HCT116 (cell line): ENCODE measurements at regions not wholly inside any gene's neighbourhood (a gene's known extent, or its start where the extent isn't known, plus 50 kb on each side); places are given as distances from the start of the nearest gene placed in this dataset.

Experiments used
- RAD21 ChIP-seq: IDR thresholded peaks from 2 replicates; pipeline ENCODE4 v1.6.1; 2012; ENCODE audit warnings: low read depth, mild to moderate bottlenecking
- TF ChIP-seq, protein P1 (sequence below), 3 experiments: fragments of 200-600 bp in 1 of 3; sonication (generic) in 1 of 3; IDR thresholded peaks in 2 of 3; conservative IDR thresholded peaks in 1 of 3; 2 replicates each; pipeline ENCODE4 v1.5.1; 2012 to 2017; ENCODE audit warnings: low read depth in 2 of 3, low read length in 2 of 3, antibody characterized with exemption in 1 of 3, borderline replicate concordance in 1 of 3, control low read depth in 1 of 3, mild to moderate bottlenecking in 1 of 3, mixed read lengths in 1 of 3, mixed run types in 1 of 3, moderate library complexity in 1 of 3; ENCODE audit not compliant: insufficient read depth in 1 of 3

DNA sequence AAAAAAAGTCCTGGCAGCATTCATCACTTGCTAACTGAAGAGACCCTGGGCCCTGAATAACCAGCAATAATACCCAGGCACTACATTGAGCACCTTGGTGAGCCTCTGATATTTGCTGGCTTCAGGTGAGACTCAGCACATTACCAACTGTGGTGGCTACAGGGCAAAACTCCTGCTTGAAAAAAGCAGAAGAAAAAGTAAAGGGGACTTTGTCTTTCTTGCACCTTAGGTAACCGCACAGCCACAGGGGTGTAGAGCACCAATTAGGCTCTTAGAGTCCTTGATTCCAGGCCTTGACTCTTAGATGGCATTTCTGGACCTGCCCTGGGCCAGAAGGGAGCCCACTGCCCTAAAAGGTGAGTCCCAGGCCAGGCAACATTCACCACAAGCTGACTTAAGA lies 269.5 kb downstream of the AUH start:
- no peak for TF ChIP-seq RAD21
- TF ChIP-seq, protein P1, sequence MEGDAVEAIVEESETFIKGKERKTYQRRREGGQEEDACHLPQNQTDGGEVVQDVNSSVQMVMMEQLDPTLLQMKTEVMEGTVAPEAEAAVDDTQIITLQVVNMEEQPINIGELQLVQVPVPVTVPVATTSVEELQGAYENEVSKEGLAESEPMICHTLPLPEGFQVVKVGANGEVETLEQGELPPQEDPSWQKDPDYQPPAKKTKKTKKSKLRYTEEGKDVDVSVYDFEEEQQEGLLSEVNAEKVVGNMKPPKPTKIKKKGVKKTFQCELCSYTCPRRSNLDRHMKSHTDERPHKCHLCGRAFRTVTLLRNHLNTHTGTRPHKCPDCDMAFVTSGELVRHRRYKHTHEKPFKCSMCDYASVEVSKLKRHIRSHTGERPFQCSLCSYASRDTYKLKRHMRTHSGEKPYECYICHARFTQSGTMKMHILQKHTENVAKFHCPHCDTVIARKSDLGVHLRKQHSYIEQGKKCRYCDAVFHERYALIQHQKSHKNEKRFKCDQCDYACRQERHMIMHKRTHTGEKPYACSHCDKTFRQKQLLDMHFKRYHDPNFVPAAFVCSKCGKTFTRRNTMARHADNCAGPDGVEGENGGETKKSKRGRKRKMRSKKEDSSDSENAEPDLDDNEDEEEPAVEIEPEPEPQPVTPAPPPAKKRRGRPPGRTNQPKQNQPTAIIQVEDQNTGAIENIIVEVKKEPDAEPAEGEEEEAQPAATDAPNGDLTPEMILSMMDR (IDR thresholded peaks at IDR 0.05 in 2 of 3, conservative IDR thresholded peaks at IDR 0.05 in 1 of 3; ENCODE audit: borderline replicate concordance in 1 of 3, insufficient read depth in 1 of 3, low read depth in 2 of 3, low read length in 2 of 3): no peak
